HEK293T (cell line): ENCODE measurements at regions not wholly inside any gene's neighbourhood (a gene's known extent, or its start where the extent isn't known, plus 50 kb on each side); places are given as distances from the start of the nearest gene placed in this dataset.

Source experiments
- ARNT ChIP-seq: fragments of 450-650 bp; IDR thresholded peaks from 2 replicates; pipeline ENCODE4 v1.6.1; 2017; ENCODE audit warnings: mild to moderate bottlenecking
- BHLHE40 ChIP-seq: fragments of 450-650 bp; IDR thresholded peaks from 2 replicates; pipeline ENCODE4 v1.6.1; 2016; ENCODE audit warnings: mild to moderate bottlenecking, moderate library complexity, borderline replicate concordance
- ELF4 ChIP-seq: fragments of 450-650 bp; IDR thresholded peaks from 2 replicates; pipeline ENCODE4 v1.6.1; 2017; ENCODE audit warnings: antibody characterized with exemption
- FOXA1 ChIP-seq: fragments of 450-650 bp; IDR thresholded peaks from 2 replicates; pipeline ENCODE4 v1.6.1; 2016; ENCODE audit warnings: mild to moderate bottlenecking
- FOXK2 ChIP-seq: fragments of 450-650 bp; IDR thresholded peaks from 2 replicates; pipeline ENCODE4 v1.6.1; 2016; ENCODE audit warnings: mild to moderate bottlenecking
- FOXM1 ChIP-seq: fragments of 450-650 bp; IDR thresholded peaks from 2 replicates; pipeline ENCODE4 v1.6.1; 2017; ENCODE audit warnings: mild to moderate bottlenecking, borderline replicate concordance
- HDGF ChIP-seq: fragments of 450-650 bp; IDR thresholded peaks from 2 replicates; pipeline ENCODE4 v1.6.1; 2017; ENCODE audit warnings: antibody characterized with exemption, borderline replicate concordance
- L3MBTL2 ChIP-seq: fragments of 450-650 bp; conservative IDR thresholded peaks from 2 replicates; pipeline ENCODE4 v1.6.1; 2016; ENCODE audit warnings: mild to moderate bottlenecking
- LEF1 ChIP-seq: fragments of 450-650 bp; IDR thresholded peaks from 2 replicates; pipeline ENCODE4 v1.6.1; 2017; ENCODE audit warnings: mild to moderate bottlenecking, borderline replicate concordance
- PKNOX1 ChIP-seq: fragments of 450-650 bp; IDR thresholded peaks from 2 replicates; pipeline ENCODE4 v1.6.1; 2016
- SP1 ChIP-seq: fragments of 450-650 bp; IDR thresholded peaks from 2 replicates; pipeline ENCODE4 v1.6.1; 2017
- SUZ12 ChIP-seq: fragments of 450-650 bp; IDR thresholded peaks from 2 replicates; pipeline ENCODE4 v1.6.1; 2016; ENCODE audit warnings: mild to moderate bottlenecking
- TARDBP ChIP-seq: fragments of 450-650 bp; IDR thresholded peaks from 2 replicates; pipeline ENCODE4 v1.6.1; 2016
- ZNF384 ChIP-seq: fragments of 450-650 bp; IDR thresholded peaks from 2 replicates; pipeline ENCODE4 v1.6.1; 2016

- TF ChIP-seq SP1: no peak
- no peak for TF ChIP-seq FOXK2
- TF ChIP-seq BHLHE40: no peak
- no peak for TF ChIP-seq FOXA1
- TF ChIP-seq PKNOX1: no peak
- TF ChIP-seq ZNF384: no peak
- TF ChIP-seq FOXM1: no peak
- no peak for TF ChIP-seq TARDBP
- TF ChIP-seq SUZ12: no peak
- no peak for TF ChIP-seq ELF4
- TF ChIP-seq LEF1: no peak
- TF ChIP-seq L3MBTL2: no peak
- TF ChIP-seq ARNT: no peak
- TF ChIP-seq HDGF: no peak
Observed at GRCh38 chr5:99911971-99912370, 623.2 kb upstream of the FAM174A start.
